ENCODE measurements at regions not wholly inside any gene's neighbourhood (a gene's known extent, or its start where the extent isn't known, plus 50 kb on each side); places are given as distances from the start of the nearest gene placed in this dataset.

- no peak for DNase-seq
Observed at GRCh38 chr4:34935739-34936138, 1308.6 kb downstream of the ARAP2 start.

DNA sequence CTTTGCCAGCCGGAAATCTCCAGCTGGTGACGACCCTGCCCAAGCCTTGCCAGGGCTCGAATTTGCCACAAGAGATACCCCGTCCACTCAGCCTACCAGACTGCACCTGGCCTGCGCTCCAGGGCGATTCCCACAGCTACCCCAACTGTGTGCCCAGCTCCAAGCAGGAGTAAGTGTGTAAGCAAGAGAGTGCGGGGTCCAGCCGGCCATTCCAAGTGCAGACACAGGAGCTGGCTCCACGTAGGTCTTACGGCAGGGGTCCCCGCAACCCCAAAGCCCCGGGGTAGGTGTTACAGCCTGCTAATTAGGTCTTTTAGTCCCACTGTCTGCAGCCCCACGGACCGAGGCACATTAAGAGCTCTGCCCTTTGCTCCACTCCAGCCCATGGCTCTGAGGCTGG lies 1305.2 kb downstream of the ARAP2 start:
- Histone ChIP-seq H3K4me3 (no peak overlapping the region), H3K4me1 (no peaks in the 10 kb centered on the region), H3K9me3 (no peaks in the 10 kb centered on the region), H3K27me3 (no peaks in the 10 kb centered on the region), H3K27ac (no peak overlapping the region), H3K36me3 (no peaks in the 10 kb centered on the region)
- ATAC-seq, result peak in 1 of 4 donors; percentile 17
- TF ChIP-seq, protein P1, sequence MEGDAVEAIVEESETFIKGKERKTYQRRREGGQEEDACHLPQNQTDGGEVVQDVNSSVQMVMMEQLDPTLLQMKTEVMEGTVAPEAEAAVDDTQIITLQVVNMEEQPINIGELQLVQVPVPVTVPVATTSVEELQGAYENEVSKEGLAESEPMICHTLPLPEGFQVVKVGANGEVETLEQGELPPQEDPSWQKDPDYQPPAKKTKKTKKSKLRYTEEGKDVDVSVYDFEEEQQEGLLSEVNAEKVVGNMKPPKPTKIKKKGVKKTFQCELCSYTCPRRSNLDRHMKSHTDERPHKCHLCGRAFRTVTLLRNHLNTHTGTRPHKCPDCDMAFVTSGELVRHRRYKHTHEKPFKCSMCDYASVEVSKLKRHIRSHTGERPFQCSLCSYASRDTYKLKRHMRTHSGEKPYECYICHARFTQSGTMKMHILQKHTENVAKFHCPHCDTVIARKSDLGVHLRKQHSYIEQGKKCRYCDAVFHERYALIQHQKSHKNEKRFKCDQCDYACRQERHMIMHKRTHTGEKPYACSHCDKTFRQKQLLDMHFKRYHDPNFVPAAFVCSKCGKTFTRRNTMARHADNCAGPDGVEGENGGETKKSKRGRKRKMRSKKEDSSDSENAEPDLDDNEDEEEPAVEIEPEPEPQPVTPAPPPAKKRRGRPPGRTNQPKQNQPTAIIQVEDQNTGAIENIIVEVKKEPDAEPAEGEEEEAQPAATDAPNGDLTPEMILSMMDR (IDR thresholded peaks at IDR 0.05), result no peak
- TF ChIP-seq POLR2A (IDR thresholded peaks at IDR 0.05), result no peak
- intact Hi-C loops (cut with DNase I), result no loop called here
- WGBS (ENCODE audit: insufficient coverage, low coverage, low lambda C conversion rate, missing lambda C conversion rate), result 42% methylated on average over 4 of the region's 14 CpGs
- peak in 1 of 3 donors; percentile 29 for DNase-seq

More at GRCh38 chr4:34935739-34936138, 1308.6 kb downstream of the ARAP2 start:
- no peak overlapping the region for H3K4me3 ChIP-seq
- WGBS (ENCODE audit: insufficient coverage, low coverage, low lambda C conversion rate, missing lambda C conversion rate), result 17% methylated on average over 1 of the region's 1 CpG
- no peaks in the 10 kb centered on the region for H3K4me1 ChIP-seq
- no peaks in the 10 kb centered on the region for H3K27me3 ChIP-seq
- H3K36me3 ChIP-seq, result no peaks in the 10 kb centered on the region
- no peak for ATAC-seq
- H3K9me3 ChIP-seq, result no peaks in the 10 kb centered on the region
- no peak overlapping the region for H3K27ac ChIP-seq
- TF ChIP-seq POLR2A (IDR thresholded peaks at IDR 0.05), result no peak
- TF ChIP-seq, protein P1 (IDR thresholded peaks at IDR 0.05), result no peak
- intact Hi-C loops (cut with DNase I), result no loop called here

DNA sequence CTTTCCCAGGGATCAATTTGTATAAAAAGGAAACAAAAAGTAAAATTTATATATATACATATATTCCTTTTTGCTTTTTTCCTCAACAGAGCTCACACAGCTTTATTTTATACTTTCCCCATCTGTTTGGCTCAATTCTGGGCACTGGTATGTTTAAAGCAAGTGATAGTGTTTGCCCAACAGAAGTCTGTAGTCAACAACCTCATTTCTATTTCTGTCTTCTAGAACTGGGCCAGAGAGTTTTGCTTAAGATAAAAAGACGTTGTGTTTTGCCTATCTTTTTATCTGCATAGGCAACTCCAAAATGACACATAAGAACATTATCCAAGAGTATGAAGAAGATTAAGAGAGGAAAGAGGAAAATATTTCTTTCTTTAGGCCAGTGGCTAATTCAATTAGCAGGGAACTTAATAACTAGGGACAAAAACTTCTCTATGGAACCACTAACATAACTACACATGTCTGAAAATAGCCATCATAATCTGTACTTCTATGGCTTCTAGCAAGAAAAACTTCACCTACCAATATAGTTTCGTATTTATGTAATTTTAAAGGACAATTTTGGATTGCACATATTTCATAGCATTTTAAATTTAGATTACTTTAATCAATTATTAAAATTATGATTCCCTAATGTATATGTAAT lies 1300.5 kb downstream of the ARAP2 start:
- no peaks in the 10 kb centered on the region for H3K9me3 ChIP-seq

GRCh38 chr4:34950926-34951325 lies 1293.4 kb downstream of the ARAP2 start:
- ATAC-seq (no peak), DNase-seq (no peak)
- H3K4me3 ChIP-seq, result no peak overlapping the region
- 44% methylated on average over 2 of the region's 2 CpGs for WGBS (ENCODE audit: insufficient coverage, low coverage, low lambda C conversion rate, missing lambda C conversion rate)
- TF ChIP-seq, protein P1 (IDR thresholded peaks at IDR 0.05), result no peak
- TF ChIP-seq POLR2A (IDR thresholded peaks at IDR 0.05), result no peak
- no peaks in the 10 kb centered on the region for H3K4me1 ChIP-seq
- no peaks in the 10 kb centered on the region for H3K27me3 ChIP-seq
- H3K27ac ChIP-seq, result no peak overlapping the region
- no peaks in the 10 kb centered on the region for H3K9me3 ChIP-seq
- intact Hi-C loops (cut with DNase I), result no loop called here
- H3K36me3 ChIP-seq, result no peaks in the 10 kb centered on the region

More for the DNA sequence above, 1300.5 kb downstream of the ARAP2 start:
- no peaks in the 10 kb centered on the region for H3K27me3 ChIP-seq
- ATAC-seq (no peak), DNase-seq (no peak)
- intact Hi-C loops (cut with DNase I), result no loop called here
- H3K36me3 ChIP-seq, result no peaks in the 10 kb centered on the region
- no peak overlapping the region for H3K27ac ChIP-seq
- TF ChIP-seq POLR2A (IDR thresholded peaks at IDR 0.05), result no peak
- TF ChIP-seq, protein P1 (IDR thresholded peaks at IDR 0.05), result no peak
- no peaks in the 10 kb centered on the region for H3K4me1 ChIP-seq
- no peak overlapping the region for H3K4me3 ChIP-seq
- 31% methylated on average over 2 of the region's 2 CpGs for WGBS (ENCODE audit: insufficient coverage, low coverage, low lambda C conversion rate, missing lambda C conversion rate)

Measured in right lobe of liver (tissue), 6 donors.